ENCODE measurements at regions not wholly inside any gene's neighbourhood (a gene's known extent, or its start where the extent isn't known, plus 50 kb on each side); places are given as distances from the start of the nearest gene placed in this dataset.

DNA sequence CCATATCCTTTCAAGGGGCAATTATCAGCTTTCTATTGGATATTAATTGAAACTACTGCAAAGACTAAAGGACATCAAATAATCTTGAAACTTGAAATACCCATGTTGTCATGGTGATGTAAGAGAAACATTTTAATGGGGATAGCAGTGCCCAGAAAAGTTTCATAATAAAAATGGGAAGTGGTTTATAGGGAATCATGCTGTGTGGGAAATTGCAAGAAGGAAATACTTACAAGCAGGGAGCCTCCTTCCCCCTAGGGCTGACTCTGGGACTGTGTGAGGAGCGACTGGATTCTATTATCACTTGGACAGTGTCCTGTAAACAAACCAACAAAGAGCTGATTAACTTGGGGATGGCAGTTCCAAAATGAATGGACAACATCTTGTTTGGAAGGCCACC, 1393.1 kb upstream of the GOT2 start:
- no peak for TF ChIP-seq EZH2phosphoT487 (IDR thresholded peaks at IDR 0.05; ENCODE audit: insufficient read depth, low read depth)
- TF ChIP-seq EZH2 (IDR thresholded peaks at IDR 0.05; ENCODE audit: insufficient read depth, poor library complexity, severe bottlenecking), result no peak
